Gastrocnemius medialis (tissue), 4 donors: ENCODE measurements at regions not wholly inside any gene's neighbourhood (a gene's known extent, or its start where the extent isn't known, plus 50 kb on each side); places are given as distances from the start of the nearest gene placed in this dataset.

Experiments
- ATAC-seq, 2 donors: fragments of 150-250 bp; one replicate each; pipeline ENCODE4 v1.9.1; 2016
- DNase-seq, 2 donors: peaks; one replicate each; pipeline ENCODE4 v3.0.0-alpha.2; 2019
- H3K27ac ChIP-seq, 4 donors: fragments of 200-600 bp; sonication (generic); 1 replicate in 1 of 4; 2 replicates in 3 of 4; pipeline ENCODE4 v1.5.1; 2016 to 2018; ENCODE audit warnings: mild to moderate bottlenecking in 2 of 4, moderate library complexity in 1 of 4
- H3K27me3 ChIP-seq, 3 donors: fragments of 200-600 bp; sonication (generic) in 2 of 3; 1 replicate in 1 of 3; 2 replicates in 2 of 3; pipeline versions ENCODE4 v1.5.1 to v1.6.0; 2016 to 2019; ENCODE audit warnings: mild to moderate bottlenecking in 1 of 3, moderate library complexity in 1 of 3
- H3K36me3 ChIP-seq, 2 donors: fragments of 200-600 bp; sonication (generic) in 1 of 2; one replicate each; pipeline ENCODE4 v1.5.1; 2017 to 2018
- H3K4me1 ChIP-seq, 2 donors: fragments of 200-600 bp; sonication (generic) in 1 of 2; one replicate each; pipeline ENCODE4 v1.5.1; 2016 to 2017; ENCODE audit warnings: mild to moderate bottlenecking in 2 of 2
- H3K4me3 ChIP-seq, 4 donors: fragments of 200-600 bp; sonication (generic) in 3 of 4; 1 replicate in 1 of 4; 2 replicates in 3 of 4; pipeline ENCODE4 v1.5.1; 2016 to 2019; ENCODE audit warnings: mild to moderate bottlenecking in 2 of 4
- H3K9me3 ChIP-seq, 3 donors: fragments of 200-600 bp; sonication (generic) in 2 of 3; 1 replicate in 1 of 3; 2 replicates in 2 of 3; pipeline ENCODE4 v1.5.1; 2016 to 2019
- POLR2A ChIP-seq, 2 donors: fragments of 450-650 bp; IDR thresholded peaks; one replicate each; pipeline ENCODE4 v1.6.1; 2017; ENCODE audit warnings: antibody characterized with exemption in 2 of 2, mild to moderate bottlenecking in 2 of 2, moderate library complexity in 2 of 2
- in situ Hi-C, 4 donors: fragments of 200-750 bp; cut with MboI; loops; one replicate each; pipeline versions ENCODE4 v1.15.0 to v1.8.0; 2017; ENCODE audit warnings: low sequenced_read_pairs in 4 of 4
- intact Hi-C: fragments of 100-400 bp; cut with DNase I; formaldehyde crosslinking; loops from one replicate; pipeline ENCODE4 v1.15.1; 2023; ENCODE audit warnings: low total_unique reads
- TF ChIP-seq, protein P1 (sequence below), 5 experiments: fragments of 450-650 bp in 3 of 5; fragments of 200-600 bp in 2 of 5; sonication (generic) in 2 of 5; IDR thresholded peaks in 4 of 5; conservative IDR thresholded peaks in 1 of 5; 1 replicate in 4 of 5; 2 replicates in 1 of 5; pipeline ENCODE4 v1.5.1; 2016 to 2019; ENCODE audit warnings: antibody characterized with exemption in 5 of 5, mild to moderate bottlenecking in 3 of 5, moderate library complexity in 3 of 5

DNA sequence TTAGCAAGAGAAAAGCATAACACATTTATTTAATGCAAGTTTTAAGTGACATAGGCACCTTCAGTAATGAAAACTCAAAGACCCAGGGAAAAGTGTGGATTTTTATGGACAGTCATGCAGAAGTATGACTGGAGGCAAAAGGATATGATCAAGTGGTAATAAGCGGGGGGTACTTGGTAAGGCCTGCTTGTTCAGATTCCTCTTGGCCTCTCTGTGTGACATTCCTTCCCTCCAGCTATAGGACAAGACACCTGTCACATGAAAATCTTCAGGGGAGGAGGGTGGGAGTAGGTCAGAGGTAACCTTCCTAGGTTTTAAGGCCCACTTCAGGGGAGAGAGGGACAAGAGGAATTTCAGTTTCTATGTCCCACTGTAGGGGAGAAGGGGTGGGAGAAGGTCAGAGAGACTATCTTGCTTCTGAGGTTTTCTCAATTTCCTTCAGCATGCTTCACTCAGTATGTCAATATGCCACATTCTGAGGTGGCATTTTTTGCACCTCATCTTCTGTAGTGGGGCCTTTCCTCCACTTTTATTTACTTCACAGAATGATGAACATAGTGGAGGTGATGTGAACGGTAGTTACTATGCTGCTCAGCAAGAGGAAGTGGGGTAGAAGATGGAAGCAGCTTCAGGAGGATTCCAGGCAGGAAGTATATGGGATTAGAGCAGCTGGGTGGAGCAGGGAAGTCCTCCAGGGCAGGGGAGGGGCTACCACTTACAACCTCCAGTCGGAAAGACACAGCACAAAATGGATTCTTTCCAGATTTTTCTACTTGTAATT is 73.2 kb upstream of the RFC3 start:
- intact Hi-C loops: no loop called here
- H3K4me3 ChIP-seq: no peak overlapping the region
- H3K9me3 ChIP-seq: no peaks in the 10 kb centered on the region
- no peaks in the 10 kb centered on the region for H3K4me1 ChIP-seq
- H3K27me3 ChIP-seq: no peaks in the 10 kb centered on the region
- in situ Hi-C loops: no loop called here
- ATAC-seq (no peak), DNase-seq (no peak)
- TF ChIP-seq POLR2A (IDR thresholded peaks at IDR 0.05): no peak
- TF ChIP-seq, protein P1, sequence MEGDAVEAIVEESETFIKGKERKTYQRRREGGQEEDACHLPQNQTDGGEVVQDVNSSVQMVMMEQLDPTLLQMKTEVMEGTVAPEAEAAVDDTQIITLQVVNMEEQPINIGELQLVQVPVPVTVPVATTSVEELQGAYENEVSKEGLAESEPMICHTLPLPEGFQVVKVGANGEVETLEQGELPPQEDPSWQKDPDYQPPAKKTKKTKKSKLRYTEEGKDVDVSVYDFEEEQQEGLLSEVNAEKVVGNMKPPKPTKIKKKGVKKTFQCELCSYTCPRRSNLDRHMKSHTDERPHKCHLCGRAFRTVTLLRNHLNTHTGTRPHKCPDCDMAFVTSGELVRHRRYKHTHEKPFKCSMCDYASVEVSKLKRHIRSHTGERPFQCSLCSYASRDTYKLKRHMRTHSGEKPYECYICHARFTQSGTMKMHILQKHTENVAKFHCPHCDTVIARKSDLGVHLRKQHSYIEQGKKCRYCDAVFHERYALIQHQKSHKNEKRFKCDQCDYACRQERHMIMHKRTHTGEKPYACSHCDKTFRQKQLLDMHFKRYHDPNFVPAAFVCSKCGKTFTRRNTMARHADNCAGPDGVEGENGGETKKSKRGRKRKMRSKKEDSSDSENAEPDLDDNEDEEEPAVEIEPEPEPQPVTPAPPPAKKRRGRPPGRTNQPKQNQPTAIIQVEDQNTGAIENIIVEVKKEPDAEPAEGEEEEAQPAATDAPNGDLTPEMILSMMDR (IDR thresholded peaks at IDR 0.05 in 4 of 5, conservative IDR thresholded peaks at IDR 0.05 in 1 of 5): no peak
- no peak overlapping the region for H3K27ac ChIP-seq
- no peaks in the 10 kb centered on the region for H3K36me3 ChIP-seq

DNA sequence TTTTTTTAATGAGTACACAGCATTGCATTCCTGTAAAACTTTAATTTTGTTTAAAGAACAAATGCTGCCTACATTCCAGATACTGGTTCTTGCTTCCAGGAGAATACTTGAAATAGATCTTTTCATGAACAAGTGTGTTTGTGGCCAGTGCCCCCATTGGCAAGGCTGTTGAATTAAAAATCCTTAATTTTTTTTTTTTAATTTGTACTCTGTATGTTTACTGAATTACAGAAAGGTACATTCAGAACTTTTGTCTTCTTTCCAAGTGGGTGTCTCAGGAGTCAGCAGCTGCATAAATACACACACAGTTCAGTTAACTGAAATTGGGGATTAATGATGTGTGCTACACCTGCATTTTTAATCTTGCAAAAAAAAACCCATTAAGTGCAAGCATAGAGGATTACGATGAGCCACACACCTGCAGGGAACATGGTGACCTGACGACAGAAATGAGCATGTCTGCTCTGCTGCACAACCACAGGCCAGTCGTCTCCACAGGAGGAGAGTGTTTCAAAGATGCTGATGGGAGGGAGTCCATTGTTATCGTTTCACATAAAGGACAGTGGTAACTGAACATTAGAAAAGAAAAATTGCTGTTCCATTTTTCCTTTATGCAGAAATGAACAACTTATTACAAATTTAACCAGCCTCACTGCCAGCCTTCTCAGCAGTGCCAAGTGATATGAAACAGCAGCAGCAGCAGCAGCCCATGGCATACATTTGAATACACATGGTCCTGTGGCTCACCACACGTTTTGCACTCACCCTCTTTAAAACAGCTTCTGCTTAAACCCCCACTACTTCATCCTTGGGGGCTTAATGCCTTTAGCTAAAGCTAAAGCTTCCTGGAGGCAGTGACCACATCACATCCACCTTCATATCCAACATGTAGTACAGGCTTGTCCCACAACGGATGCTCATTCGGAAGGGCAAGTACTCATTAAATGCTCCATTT is 72.3 kb upstream of the RFC3 start:
- DNase-seq (no peak), ATAC-seq (no peak)
- H3K4me3 ChIP-seq: no peak overlapping the region
- no peaks in the 10 kb centered on the region for H3K9me3 ChIP-seq
- no peaks in the 10 kb centered on the region for H3K27me3 ChIP-seq
- intact Hi-C loops: no loop called here
- H3K36me3 ChIP-seq: no peaks in the 10 kb centered on the region
- TF ChIP-seq, protein P1 (IDR thresholded peaks at IDR 0.05 in 4 of 5, conservative IDR thresholded peaks at IDR 0.05 in 1 of 5): no peak
- TF ChIP-seq POLR2A (IDR thresholded peaks at IDR 0.05): no peak
- H3K4me1 ChIP-seq: no peaks in the 10 kb centered on the region
- H3K27ac ChIP-seq: no peak overlapping the region
- in situ Hi-C loops: no loop called here

DNA sequence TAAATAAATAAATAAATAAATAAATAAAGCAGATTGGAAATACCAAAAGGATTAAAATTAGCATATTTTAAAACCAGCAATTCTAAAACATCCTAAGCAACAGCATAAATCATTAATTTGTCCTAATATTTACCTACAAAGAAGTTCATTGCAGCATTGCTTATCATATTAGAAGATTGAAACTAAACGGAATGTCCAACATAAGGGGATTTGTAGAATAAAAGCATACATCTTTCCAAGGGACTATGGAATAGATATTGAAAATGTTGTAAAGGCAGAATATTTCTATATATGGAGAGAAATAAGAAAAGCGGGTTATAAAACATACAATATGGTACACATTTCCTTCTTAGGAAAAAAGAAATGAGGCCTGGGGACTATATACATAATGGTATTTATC is 71.1 kb upstream of the RFC3 start:
- TF ChIP-seq POLR2A (IDR thresholded peaks at IDR 0.05): no peak
- TF ChIP-seq, protein P1 (IDR thresholded peaks at IDR 0.05 in 4 of 5, conservative IDR thresholded peaks at IDR 0.05 in 1 of 5): no peak
- no peak for ATAC-seq
- no peaks in the 10 kb centered on the region for H3K36me3 ChIP-seq
- H3K9me3 ChIP-seq: no peaks in the 10 kb centered on the region
- no peak overlapping the region for H3K4me3 ChIP-seq
- no peaks in the 10 kb centered on the region for H3K4me1 ChIP-seq
- H3K27me3 ChIP-seq: no peaks in the 10 kb centered on the region
- H3K27ac ChIP-seq: no peak overlapping the region
- intact Hi-C loops (no loop called here), in situ Hi-C loops (no loop called here)
- no peak for DNase-seq

GRCh38 chr13:33751151-33751550 is 66.8 kb upstream of the RFC3 start:
- TF ChIP-seq, protein P1 (IDR thresholded peaks at IDR 0.05 in 4 of 5, conservative IDR thresholded peaks at IDR 0.05 in 1 of 5): no peak
- no peak for TF ChIP-seq POLR2A (IDR thresholded peaks at IDR 0.05)
- no peak for ATAC-seq
- H3K36me3 ChIP-seq: no peaks in the 10 kb centered on the region
- H3K27me3 ChIP-seq: no peaks in the 10 kb centered on the region
- intact Hi-C loops: no loop called here
- in situ Hi-C loops: no loop called here
- DNase-seq: no peak
- H3K27ac ChIP-seq: no peak overlapping the region
- H3K4me3 ChIP-seq: no peak overlapping the region
- no peaks in the 10 kb centered on the region for H3K4me1 ChIP-seq
- no peaks in the 10 kb centered on the region for H3K9me3 ChIP-seq
